ENCODE measurements at regions not wholly inside any gene's neighbourhood (a gene's known extent, or its start where the extent isn't known, plus 50 kb on each side); places are given as distances from the start of the nearest gene placed in this dataset.

- DNase-seq (ENCODE audit: low read depth in 2 of 2): no peak
Observed at GRCh38 chr20:6831461-6831860, 64.0 kb downstream of the BMP2 start.

DNA sequence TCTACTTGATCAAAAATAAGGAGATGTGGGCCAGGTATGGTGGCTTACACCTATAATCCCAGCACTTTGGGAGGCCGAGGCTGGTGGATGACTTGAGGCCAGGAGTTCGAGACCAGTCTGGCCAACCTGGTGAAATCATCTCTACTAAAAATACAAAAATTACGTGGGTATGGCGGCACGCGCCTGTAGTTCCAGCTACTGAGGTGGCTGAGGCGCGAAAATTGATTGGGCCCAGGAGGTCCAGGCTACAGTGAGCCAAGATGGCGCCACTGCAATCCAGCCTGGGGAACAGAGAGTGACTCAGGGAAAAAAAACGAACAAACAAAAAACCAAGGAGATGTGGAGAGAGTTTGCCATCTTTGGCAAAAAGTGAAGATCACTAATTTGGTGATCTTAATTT is 65.3 kb downstream of the BMP2 start:
- DNase-seq (ENCODE audit: low read depth in 2 of 2): no peak

DNA sequence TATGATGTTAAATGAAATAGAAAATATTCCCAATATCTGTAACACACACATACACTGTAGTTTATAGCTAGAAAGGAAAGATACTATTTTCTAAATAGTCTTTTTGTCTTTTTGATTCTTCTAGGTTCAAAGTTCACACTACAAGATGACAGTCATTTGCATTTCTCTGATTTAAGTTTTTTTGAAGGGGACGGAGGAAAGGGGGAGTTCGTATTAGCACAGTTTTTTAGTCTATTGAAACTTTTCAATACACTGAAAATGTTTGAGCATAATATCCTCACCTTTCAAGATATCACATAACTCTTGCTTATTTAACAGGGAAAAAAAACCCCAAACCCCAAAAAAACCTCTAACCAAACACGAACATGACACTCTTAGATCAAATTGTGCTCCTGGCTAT is 68.1 kb downstream of the BMP2 start:
- no peak for DNase-seq (ENCODE audit: low read depth in 2 of 2)

GRCh38 chr20:6836821-6837374 is 69.4 kb downstream of the BMP2 start:
- no peak for DNase-seq (ENCODE audit: low read depth in 2 of 2)

- DNase-seq (ENCODE audit: low read depth in 2 of 2): no peak
Observed at GRCh38 chr20:6837730-6838129, 70.2 kb downstream of the BMP2 start.

DNA sequence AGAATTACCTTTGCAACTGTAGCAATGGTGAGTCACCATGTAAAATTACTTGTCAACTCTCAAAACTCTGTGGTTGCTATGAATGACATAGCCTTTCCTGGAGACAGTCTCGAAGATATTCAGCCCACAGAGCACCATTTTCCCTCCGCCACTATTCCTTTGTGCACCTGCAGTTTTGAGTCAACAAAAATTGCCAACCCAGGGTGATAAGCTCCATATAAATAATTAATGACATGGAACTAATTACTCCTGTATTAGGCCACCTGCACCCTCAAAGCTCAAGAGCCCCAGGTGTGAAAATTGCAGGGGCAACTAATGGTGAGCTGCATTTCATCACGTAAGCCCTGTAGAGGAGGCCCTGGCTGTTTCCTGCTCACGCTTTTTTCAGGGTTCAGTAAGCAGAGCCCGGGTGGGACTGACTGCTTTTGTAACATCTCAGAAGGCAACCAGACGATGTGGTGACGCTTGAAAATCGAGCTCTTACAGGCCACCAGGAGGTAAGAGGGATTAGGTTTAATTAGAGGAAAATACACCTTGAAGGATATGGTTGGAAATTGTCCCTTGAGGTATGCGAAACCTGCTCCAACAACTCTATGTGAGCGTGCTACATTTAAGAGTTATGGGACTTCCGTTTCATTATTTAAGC is 70.8 kb downstream of the BMP2 start:
- DNase-seq (ENCODE audit: low read depth in 2 of 2): no peak

- DNase-seq (ENCODE audit: low read depth in 2 of 2): no peak
Observed at GRCh38 chr20:6841128-6841527, 73.6 kb downstream of the BMP2 start.

DNA sequence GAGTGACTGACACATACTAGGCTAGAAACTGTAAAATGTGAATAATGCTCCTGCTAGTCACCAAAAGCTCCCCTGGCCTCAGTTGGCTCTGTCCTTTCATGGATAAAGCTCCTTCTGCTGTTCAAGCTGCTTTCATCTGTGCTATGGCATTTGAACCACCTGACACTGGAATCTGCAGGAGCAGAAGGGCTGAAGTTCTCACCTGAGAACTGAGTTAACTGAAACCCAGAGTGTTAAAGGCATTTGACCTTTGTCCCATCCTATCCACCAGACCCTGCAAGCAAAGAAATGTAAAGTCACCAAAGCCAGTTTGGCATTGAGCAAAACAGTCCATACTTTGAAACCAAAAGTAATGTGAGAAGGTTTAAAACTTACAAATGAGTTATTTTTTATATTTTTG is 77.7 kb downstream of the BMP2 start:
- DNase-seq (ENCODE audit: low read depth in 2 of 2): no peak

DNA sequence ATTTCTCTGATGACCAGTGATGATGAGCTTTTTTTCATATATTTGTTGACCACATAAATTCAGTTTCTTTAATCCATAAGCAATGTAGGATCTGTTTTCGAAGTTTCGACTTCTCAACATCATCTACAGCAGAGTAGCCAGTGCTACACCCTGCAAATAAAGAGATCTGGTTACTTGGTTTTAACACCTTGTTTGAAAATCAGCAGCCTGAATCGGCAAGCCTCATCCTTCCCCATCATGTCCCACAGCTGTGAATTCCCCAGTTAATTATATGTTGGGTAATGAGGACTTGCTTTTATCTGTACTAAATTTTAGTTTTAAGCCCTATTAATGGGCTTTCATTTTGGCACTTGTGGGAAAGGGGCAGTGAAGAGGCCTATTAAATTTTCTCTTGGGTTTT is 80.6 kb downstream of the BMP2 start:
- no peak for DNase-seq (ENCODE audit: low read depth in 2 of 2)

- no peak for DNase-seq (ENCODE audit: low read depth in 2 of 2)
Observed at GRCh38 chr20:6848992-6849391, 81.5 kb downstream of the BMP2 start.

- no peak for DNase-seq (ENCODE audit: low read depth in 2 of 2)
Observed at GRCh38 chr20:6851136-6851535, 83.7 kb downstream of the BMP2 start.

GRCh38 chr20:6852478-6852877 is 85.0 kb downstream of the BMP2 start:
- no peak for DNase-seq (ENCODE audit: low read depth in 2 of 2)

- no peak for DNase-seq (ENCODE audit: low read depth in 2 of 2)
Observed at GRCh38 chr20:6855104-6855503, 87.6 kb downstream of the BMP2 start.

GRCh38 chr20:6855796-6856195 is 88.3 kb downstream of the BMP2 start:
- no peak for DNase-seq (ENCODE audit: low read depth in 2 of 2)

DNA sequence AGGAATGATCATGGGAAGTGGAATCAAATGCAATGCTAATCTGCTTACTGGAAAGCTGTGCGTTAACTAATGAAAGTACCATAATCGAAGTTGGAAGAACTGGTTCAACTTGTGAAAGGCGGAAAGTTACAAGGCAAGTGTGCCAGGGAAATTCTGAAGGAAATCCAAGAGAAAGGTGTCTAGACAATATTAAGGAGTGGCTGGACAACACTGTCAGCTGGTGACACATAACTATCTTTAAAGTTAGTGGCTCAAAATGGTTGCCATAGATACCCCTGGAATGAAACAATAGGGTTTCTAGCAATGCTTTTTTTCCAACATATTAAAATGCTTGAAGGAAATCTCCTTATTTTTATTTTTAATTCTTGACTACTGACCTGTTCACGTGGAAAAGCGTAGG is 90.4 kb downstream of the BMP2 start:
- no peak for DNase-seq (ENCODE audit: low read depth in 2 of 2)

DNA sequence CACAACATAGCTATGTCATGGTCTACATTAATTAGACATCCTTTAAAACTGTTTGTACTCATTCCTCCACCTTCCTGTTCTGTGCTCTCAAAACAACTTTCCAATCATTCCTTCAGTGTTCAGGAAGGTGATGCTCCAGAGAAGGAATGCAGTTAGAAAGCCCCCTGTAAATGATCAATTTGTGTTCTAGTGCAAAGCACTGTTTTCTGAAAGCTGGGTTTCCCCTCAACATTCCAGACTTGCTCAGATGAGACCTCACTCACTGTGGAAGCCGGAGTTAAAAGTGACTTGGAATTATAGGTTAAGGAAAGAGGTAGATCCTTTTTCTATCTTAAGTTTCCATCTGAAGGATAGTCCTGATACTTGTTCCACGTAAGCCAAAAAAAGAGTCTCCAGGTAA is 95.9 kb downstream of the BMP2 start:
- no peak for DNase-seq (ENCODE audit: low read depth in 2 of 2)

DNA sequence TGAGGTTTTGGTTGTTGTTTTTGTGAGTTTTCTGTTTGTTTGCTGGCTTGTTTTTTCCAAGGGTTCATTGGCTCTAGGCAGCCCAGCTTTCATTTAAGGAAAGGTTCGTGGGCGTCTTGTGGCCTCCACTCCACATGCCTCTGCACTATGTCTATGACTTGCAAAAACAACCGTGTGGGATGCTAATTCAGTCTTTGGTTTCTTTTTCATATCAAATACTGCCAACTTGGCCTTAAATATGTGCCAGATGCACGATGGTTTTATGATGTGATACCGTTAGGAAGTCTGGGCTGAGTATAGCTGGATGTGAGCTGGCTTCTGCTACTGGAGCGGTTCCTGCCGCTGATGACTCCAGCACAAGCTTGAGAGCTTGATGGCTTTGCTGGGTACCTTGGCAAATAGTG is 96.3 kb downstream of the BMP2 start:
- no peak for DNase-seq (ENCODE audit: low read depth in 2 of 2)

- no peak for DNase-seq (ENCODE audit: low read depth in 2 of 2)
Observed at GRCh38 chr20:6864740-6865139, 97.3 kb downstream of the BMP2 start.

DNA sequence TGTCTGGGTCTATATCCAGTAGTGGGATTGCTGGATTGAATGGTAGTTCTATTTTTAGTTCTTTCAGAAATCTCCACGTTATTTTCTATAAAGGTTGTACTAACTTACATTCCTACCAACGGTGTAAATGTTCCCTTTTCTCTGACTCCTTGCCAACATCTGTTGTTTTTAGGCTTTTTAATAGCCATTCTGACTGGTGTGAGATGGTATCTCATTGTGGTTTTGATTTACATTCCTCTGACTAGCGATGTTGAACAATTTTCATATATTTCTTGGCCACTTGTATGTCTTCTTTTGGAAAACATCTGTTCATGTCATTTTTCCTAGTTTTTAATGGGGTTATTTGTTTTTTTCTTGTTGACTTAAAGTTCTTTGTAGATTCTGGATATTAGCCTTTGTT is 99.3 kb downstream of the BMP2 start:
- DNase-seq (ENCODE audit: low read depth in 2 of 2): no peak

GRCh38 chr20:6868861-6869260 is 101.4 kb downstream of the BMP2 start:
- no peak for DNase-seq (ENCODE audit: low read depth in 2 of 2)

DNA sequence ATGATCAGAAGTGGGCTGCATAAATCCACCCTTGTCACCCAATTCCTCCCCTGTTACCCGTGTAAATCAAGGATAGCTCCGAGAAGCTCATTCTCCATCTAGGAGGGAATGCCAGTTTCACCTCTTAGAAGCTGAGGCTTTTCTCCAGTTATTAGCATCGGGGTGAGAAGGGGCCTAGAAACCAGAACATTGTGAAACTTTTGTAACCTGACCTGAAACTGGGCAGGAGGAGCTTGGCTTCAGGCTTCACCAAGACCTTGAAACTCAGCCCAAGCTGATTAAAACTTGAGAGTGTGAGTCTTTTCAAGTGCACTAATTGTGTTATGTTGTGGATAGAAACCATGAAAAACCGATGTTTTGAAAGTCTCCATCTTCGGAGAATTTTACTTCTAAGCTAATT is 103.1 kb downstream of the BMP2 start:
- no peak for DNase-seq (ENCODE audit: low read depth in 2 of 2)

- DNase-seq (ENCODE audit: low read depth in 2 of 2): no peak
Observed at GRCh38 chr20:6877633-6878032, 110.1 kb downstream of the BMP2 start.

- DNase-seq (ENCODE audit: low read depth in 2 of 2): no peak
Observed at GRCh38 chr20:6882561-6883291, 115.2 kb downstream of the BMP2 start.
